ENCODE measurements at regions not wholly inside any gene's neighbourhood (a gene's known extent, or its start where the extent isn't known, plus 50 kb on each side); places are given as distances from the start of the nearest gene placed in this dataset.
A peak's percentile ranks its signal among the peaks of the same experiment; 100 is the strongest.

DNA sequence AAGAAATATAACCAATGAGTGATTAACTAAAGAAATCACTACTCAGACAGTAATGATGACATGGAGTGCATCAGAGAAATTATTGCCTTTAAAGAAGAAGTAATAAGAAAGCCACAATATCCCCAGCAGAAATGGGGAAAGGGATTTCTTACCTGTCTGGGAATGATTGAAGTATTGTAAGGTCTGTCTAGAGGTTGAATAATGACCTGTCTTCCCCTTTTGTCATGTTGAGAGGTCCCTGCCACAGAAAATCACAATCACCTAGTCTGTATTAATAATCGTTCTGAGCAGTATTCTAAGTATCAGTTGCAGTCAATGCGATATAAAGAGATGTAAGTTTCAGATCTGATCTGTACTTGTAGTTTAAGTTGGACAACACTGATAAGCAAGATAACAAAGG, 349.1 kb upstream of the TPK1 start:
- intact Hi-C loops (cut with micrococcal nuclease): no loop called here
- no peaks in the 10 kb centered on the region for H4K20me1 ChIP-seq (replicated peaks; ENCODE audit: control insufficient read depth, insufficient read depth, low read length)
- no TSS peak for BruUV-seq (replicated peaks)
- no peaks in the 10 kb centered on the region for H3K79me2 ChIP-seq (ENCODE audit: control insufficient read depth, insufficient read depth, low read length)
- H2AFZ ChIP-seq (ENCODE audit: low read depth, low read length): no peak overlapping the region
- POLR2A ChIA-PET: no interaction called here
- no peaks in the 10 kb centered on the region for H3K27me3 ChIP-seq (ENCODE audit: control insufficient read depth in 2 of 2, insufficient read depth in 2 of 2, low read length in 2 of 2)
- no peaks in the 10 kb centered on the region for H3K9me3 ChIP-seq (replicated peaks; ENCODE audit: control insufficient read depth, insufficient read depth, low read depth, low read length)
- no peak overlapping the region for H3K27ac ChIP-seq (ENCODE audit: extremely low read depth, low read depth, low read length)
- H3K9ac ChIP-seq (ENCODE audit: insufficient read depth in 1 of 2, low read depth in 2 of 2, low read length in 2 of 2): no peak overlapping the region
- no peak for ATAC-seq
- CTCF ChIA-PET (ENCODE audit: low intra/inter-chr PET ratio): no interaction called here
- no peaks in the 10 kb centered on the region for H3K4me1 ChIP-seq (replicated peaks in 1 of 2; ENCODE audit: control insufficient read depth in 2 of 2, insufficient read depth in 2 of 2, low read length in 2 of 2)
- no peaks in the 10 kb centered on the region for H3K36me3 ChIP-seq (ENCODE audit: control insufficient read depth, insufficient read depth, low read length)
- H3K4me3 ChIP-seq: no peak overlapping the region
- no peak overlapping the region for H3K4me2 ChIP-seq (ENCODE audit: insufficient read depth, low read length)
- 2% methylated on average over 2 of the region's 2 CpGs for WGBS (ENCODE audit: insufficient coverage, low coverage, missing lambda C conversion rate)
- in situ Hi-C loops (cut with MboI): no loop called here
- peak; percentile 61 for FAIRE-seq
- no peak for DNase-seq (ENCODE audit: extremely low read depth in 1 of 4, low spot score in 3 of 4)
- H3K9me1 ChIP-seq (ENCODE audit: control insufficient read depth, insufficient read depth, low read length): no peaks in the 10 kb centered on the region
- TF ChIP-seq CXXC5 (CRISPR knock-in tag; IDR thresholded peaks at IDR 0.05) (no peak), PRMT5 (CRISPR knock-in tag; IDR thresholded peaks at IDR 0.05) (no peak), SAFB2 (IDR thresholded peaks at IDR 0.05; ENCODE audit: borderline replicate concordance, low read depth, low read length, severe bottlenecking) (no peak), PML (IDR thresholded peaks at IDR 0.05; ENCODE audit: low read length) (no peak), TEAD4 (IDR thresholded peaks at IDR 0.05; ENCODE audit: low read length) (no peak), TEAD4 (CRISPR knock-in tag; IDR thresholded peaks at IDR 0.05; ENCODE audit: borderline replicate concordance) (no peak), NRF1 (conservative IDR thresholded peaks at IDR 0.05 in 1 of 2, IDR thresholded peaks at IDR 0.05 in 1 of 2) (no peak), SNRNP70 (optimal IDR thresholded peaks at IDR 0.05; ENCODE audit: low read depth, low read length) (no peak), SMAD4 (CRISPR knock-in tag; conservative IDR thresholded peaks at IDR 0.05) (no peak), ZNF140 (CRISPR knock-in tag; IDR thresholded peaks at IDR 0.05) (no peak), CREB5 (CRISPR knock-in tag; IDR thresholded peaks at IDR 0.05) (no peak), SAP30 (IDR thresholded peaks at IDR 0.05; ENCODE audit: borderline replicate concordance, insufficient read depth, low read depth, low read length, poor library complexity, severe bottlenecking) (no peak), MAFK (IDR thresholded peaks at IDR 0.05; ENCODE audit: low read length) (no peak), ILF3 (IDR thresholded peaks at IDR 0.05; ENCODE audit: borderline replicate concordance) (no peak), MCM5 (IDR thresholded peaks at IDR 0.05; ENCODE audit: low read depth) (no peak), ZNF253 (CRISPR knock-in tag; conservative IDR thresholded peaks at IDR 0.05) (no peak), SRF (CRISPR knock-in tag; IDR thresholded peaks at IDR 0.05) (no peak)
- TF ChIP-seq, protein P1, sequence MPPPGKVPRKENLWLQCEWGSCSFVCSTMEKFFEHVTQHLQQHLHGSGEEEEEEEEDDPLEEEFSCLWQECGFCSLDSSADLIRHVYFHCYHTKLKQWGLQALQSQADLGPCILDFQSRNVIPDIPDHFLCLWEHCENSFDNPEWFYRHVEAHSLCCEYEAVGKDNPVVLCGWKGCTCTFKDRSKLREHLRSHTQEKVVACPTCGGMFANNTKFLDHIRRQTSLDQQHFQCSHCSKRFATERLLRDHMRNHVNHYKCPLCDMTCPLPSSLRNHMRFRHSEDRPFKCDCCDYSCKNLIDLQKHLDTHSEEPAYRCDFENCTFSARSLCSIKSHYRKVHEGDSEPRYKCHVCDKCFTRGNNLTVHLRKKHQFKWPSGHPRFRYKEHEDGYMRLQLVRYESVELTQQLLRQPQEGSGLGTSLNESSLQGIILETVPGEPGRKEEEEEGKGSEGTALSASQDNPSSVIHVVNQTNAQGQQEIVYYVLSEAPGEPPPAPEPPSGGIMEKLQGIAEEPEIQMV (tag; conservative IDR thresholded peaks at IDR 0.05; ENCODE audit: low read depth): no peak

Data from K562 (cell line).